MCF 10A (cell line): ENCODE measurements at regions not wholly inside any gene's neighbourhood (a gene's known extent, or its start where the extent isn't known, plus 50 kb on each side); places are given as distances from the start of the nearest gene placed in this dataset.
A peak's percentile ranks its signal among the peaks of the same experiment; 100 is the strongest.

ENCODE experiments used
- BruUV-seq: library from RNA; stranded (reverse); fragments of 400-500 nt; replicated peaks from 2 replicates; lab custom pipeline; 2021; lab: Mats Ljungman, UMichigan
- CTCF ChIA-PET: fragments of 300-600 bp; sonication (Branson Sonifier 250); formaldehyde crosslinking; extraction: SDS; loops from one replicate; lab custom pipeline; 2021; ENCODE audit warnings: antibody characterized with exemption, inconsistent platforms; lab: Yijun Ruan, JAX
- POLR2A ChIA-PET: fragments of 300-600, 350-650 bp; sonication (Branson Sonifier 250); formaldehyde crosslinking; extraction: SDS; loops from one replicate; lab custom pipeline; 2020; ENCODE audit warnings: antibody characterized with exemption, inconsistent platforms; lab: Yijun Ruan, JAX
- DNase-seq: peaks from one replicate; pipeline ENCODE4 v3.0.0-alpha.2; 2018; ENCODE audit not compliant: unreplicated experiment
- H3K27ac Mint-ChIP-seq: one replicate; pipeline ENCODE4 v1.8.0; 2022; ENCODE audit warnings: mild to moderate bottlenecking, low read depth, mixed read lengths; ENCODE audit not compliant: unreplicated experiment
- H3K27me3 Mint-ChIP-seq: one replicate; pipeline ENCODE4 v1.8.0; 2022; ENCODE audit warnings: mixed read lengths; ENCODE audit not compliant: insufficient read depth, unreplicated experiment
- H3K36me3 Mint-ChIP-seq: one replicate; pipeline ENCODE4 v1.8.0; 2022; ENCODE audit warnings: mild to moderate bottlenecking, moderate library complexity, mixed read lengths; ENCODE audit not compliant: insufficient read depth, unreplicated experiment
- H3K4me1 Mint-ChIP-seq: one replicate; pipeline ENCODE4 v1.8.0; 2022; ENCODE audit warnings: mixed read lengths; ENCODE audit not compliant: insufficient read depth, unreplicated experiment
- H3K4me3 Mint-ChIP-seq: one replicate; pipeline ENCODE4 v1.8.0; 2022; ENCODE audit warnings: mild to moderate bottlenecking, moderate library complexity, mixed read lengths; ENCODE audit not compliant: unreplicated experiment
- H3K9me3 Mint-ChIP-seq: one replicate; pipeline ENCODE4 v1.8.0; 2022; ENCODE audit warnings: mixed read lengths; ENCODE audit not compliant: unreplicated experiment
- intact Hi-C: fragments of 100-400 bp; cut with micrococcal nuclease; formaldehyde crosslinking; loops from 2 replicates; pipeline ENCODE4 v1.14.1; 2022
- TF ChIP-seq, protein P1 (sequence below): fragments of 200-600 bp; IDR thresholded peaks from one replicate; pipeline ENCODE4 v1.8.0; 2022; ENCODE audit warnings: antibody characterized with exemption, mild to moderate bottlenecking; ENCODE audit not compliant: unreplicated experiment

DNA sequence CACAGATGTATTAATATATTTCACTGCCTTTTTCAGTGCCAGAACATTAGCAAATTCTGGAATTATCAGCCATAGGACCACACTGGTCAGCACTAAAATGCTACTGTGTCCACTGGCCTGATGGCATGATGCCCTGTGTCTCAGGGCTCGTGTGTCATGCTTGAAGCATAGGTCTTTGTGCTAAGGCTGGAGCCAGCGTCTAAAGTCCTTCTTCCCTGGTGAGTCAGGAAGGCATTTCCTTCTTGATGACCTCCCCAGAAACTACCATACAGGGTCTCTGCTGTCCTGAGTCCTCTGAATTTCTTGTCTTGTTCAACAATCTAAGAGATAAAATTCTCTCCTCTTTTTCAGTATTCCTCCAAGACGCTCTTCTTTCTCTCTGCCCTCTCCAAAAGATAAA is 489.9 kb downstream of the PSAT1 start:
- Mint-ChIP-seq H3K27ac (no peak overlapping the region), H3K4me3 (no peak overlapping the region), H3K27me3 (no peaks in the 10 kb centered on the region), H3K36me3 (no peaks in the 10 kb centered on the region), H3K4me1 (no peaks in the 10 kb centered on the region), H3K9me3 (peaks cover 16% of the 10 kb centered on the region)
- ChIA-PET POLR2A (interaction anchor here (1.1 kb wide), 1 partner anchor 16 kb away, joined by 3 read pairs; no protein-coding TSS in a partner anchor), CTCF (interaction anchor here (0.8 kb wide), 1 partner anchor 153 kb away, joined by 3 read pairs; no protein-coding TSS in a partner anchor)
- TF ChIP-seq, protein P1, sequence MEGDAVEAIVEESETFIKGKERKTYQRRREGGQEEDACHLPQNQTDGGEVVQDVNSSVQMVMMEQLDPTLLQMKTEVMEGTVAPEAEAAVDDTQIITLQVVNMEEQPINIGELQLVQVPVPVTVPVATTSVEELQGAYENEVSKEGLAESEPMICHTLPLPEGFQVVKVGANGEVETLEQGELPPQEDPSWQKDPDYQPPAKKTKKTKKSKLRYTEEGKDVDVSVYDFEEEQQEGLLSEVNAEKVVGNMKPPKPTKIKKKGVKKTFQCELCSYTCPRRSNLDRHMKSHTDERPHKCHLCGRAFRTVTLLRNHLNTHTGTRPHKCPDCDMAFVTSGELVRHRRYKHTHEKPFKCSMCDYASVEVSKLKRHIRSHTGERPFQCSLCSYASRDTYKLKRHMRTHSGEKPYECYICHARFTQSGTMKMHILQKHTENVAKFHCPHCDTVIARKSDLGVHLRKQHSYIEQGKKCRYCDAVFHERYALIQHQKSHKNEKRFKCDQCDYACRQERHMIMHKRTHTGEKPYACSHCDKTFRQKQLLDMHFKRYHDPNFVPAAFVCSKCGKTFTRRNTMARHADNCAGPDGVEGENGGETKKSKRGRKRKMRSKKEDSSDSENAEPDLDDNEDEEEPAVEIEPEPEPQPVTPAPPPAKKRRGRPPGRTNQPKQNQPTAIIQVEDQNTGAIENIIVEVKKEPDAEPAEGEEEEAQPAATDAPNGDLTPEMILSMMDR: no peak
- BruUV-seq: no TSS peak
- intact Hi-C loops: no loop called here
- peak; percentile 18 for DNase-seq

DNA sequence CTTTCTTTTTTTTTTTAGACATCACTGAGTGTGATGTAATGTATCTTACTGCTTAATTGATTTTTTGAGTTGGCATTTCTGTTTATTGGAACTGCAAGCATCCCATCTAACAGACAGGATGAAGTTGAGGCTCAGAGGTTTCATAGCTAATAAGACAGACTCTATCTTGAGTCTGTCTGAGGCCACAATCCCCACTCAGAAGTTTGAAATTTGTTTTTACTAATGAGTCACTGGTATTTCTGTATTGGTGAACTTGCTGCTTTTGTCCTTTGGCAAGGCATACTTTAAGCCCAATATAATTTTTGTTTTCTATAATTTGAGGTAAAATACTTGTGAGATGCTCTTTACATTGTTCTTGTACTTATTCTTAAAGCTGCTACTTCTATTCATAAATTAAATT is 491.2 kb downstream of the PSAT1 start:
- Mint-ChIP-seq H3K9me3 (peaks cover 16% of the 10 kb centered on the region), H3K36me3 (no peaks in the 10 kb centered on the region), H3K4me1 (no peaks in the 10 kb centered on the region), H3K4me3 (no peak overlapping the region), H3K27me3 (no peaks in the 10 kb centered on the region), H3K27ac (no peak overlapping the region)
- ChIA-PET POLR2A (no interaction called here), CTCF (interaction anchor here (0.5 to 0.7 kb wide), 2 partner anchors 26 to 981 kb away, joined by 3 read pairs; no protein-coding TSS in a partner anchor)
- BruUV-seq: no TSS peak
- intact Hi-C loops: no loop called here
- TF ChIP-seq, protein P1: no peak
- no peak for DNase-seq

- intact Hi-C loops: no loop called here
- Mint-ChIP-seq H3K4me3 (no peak overlapping the region), H3K27me3 (no peaks in the 10 kb centered on the region), H3K36me3 (no peaks in the 10 kb centered on the region), H3K4me1 (no peaks in the 10 kb centered on the region), H3K9me3 (peaks cover 16% of the 10 kb centered on the region), H3K27ac (no peak overlapping the region)
- TF ChIP-seq, protein P1: no peak
- POLR2A ChIA-PET: interaction anchor here (0.6 kb wide), 1 partner anchor 21 kb away, joined by 3 read pairs; no protein-coding TSS in a partner anchor
- DNase-seq: no peak
- BruUV-seq: no TSS peak
- CTCF ChIA-PET: no interaction called here
Measured at GRCh38 chr9:78791779-78792178, 494.9 kb downstream of the PSAT1 start.

DNA sequence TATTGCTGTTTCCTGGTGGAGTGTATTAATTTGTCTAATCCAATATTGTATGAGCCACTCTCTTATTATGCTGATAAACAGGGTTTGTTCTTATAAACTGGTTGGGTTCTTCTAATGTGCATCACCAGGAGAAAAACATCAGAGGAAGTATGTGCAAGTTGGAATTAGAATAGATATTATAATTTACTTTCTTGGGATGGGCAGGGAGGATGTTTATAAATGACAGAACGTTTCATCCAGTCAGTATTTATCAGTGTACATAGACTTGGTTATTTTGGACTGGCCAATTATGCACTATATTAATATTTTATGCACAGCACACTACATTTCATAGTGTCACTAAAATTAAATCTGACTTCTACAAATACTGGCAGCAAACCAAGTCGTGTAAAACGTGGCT is 495.8 kb downstream of the PSAT1 start:
- H3K36me3 Mint-ChIP-seq: no peaks in the 10 kb centered on the region
- peaks cover 16% of the 10 kb centered on the region for H3K9me3 Mint-ChIP-seq
- intact Hi-C loops: no loop called here
- no peak for DNase-seq
- ChIA-PET CTCF (interaction anchor here (0.7 to 0.8 kb wide), 2 partner anchors 175 to 504 kb away, joined by 3 to 5 read pairs; no protein-coding TSS in a partner anchor), POLR2A (interaction anchor here (0.5 to 0.6 kb wide), 2 partner anchors 88 to 225 kb away, joined by 3 read pairs; no protein-coding TSS in a partner anchor)
- TF ChIP-seq, protein P1: no peak
- no TSS peak for BruUV-seq
- no peak overlapping the region for H3K27ac Mint-ChIP-seq
- H3K27me3 Mint-ChIP-seq: no peaks in the 10 kb centered on the region
- no peaks in the 10 kb centered on the region for H3K4me1 Mint-ChIP-seq
- no peak overlapping the region for H3K4me3 Mint-ChIP-seq
